ENCODE measurements at regions not wholly inside any gene's neighbourhood (a gene's known extent, or its start where the extent isn't known, plus 50 kb on each side); places are given as distances from the start of the nearest gene placed in this dataset.

DNA sequence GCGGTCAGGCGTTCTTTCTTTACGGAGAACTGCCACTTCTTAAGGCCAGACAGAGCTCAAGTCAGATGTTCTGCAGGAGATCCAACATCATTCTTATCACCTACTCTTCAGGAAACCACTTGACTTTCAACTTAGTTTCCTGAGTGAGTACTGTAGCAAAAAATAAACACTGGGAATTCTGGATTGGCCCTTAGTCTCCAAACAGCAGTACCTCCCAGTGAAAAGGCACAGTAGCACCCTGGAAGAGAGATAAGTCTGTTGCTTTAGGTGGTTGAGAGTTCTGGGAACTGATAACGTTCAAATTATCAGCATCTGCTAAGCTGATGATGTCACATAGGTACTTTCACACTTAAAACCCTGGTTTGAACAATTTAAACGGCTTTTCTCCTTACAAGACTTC is 971.8 kb upstream of the TENM4 start:
- Mint-ChIP-seq H3K27me3 (ENCODE audit: low read depth) (no peaks in the 10 kb centered on the region), H3K4me3 (no peak overlapping the region), H3K27ac (ENCODE audit: unreplicated experiment) (no peak overlapping the region), H3K36me3 (ENCODE audit: low read depth) (peaks cover 7% of the 10 kb centered on the region), H3K9me3 (peaks cover 11% of the 10 kb centered on the region), H3K4me1 (no peaks in the 10 kb centered on the region)
- DNase-seq (ENCODE audit: low read depth, low spot score), result no peak
- TF ChIP-seq, protein P1, sequence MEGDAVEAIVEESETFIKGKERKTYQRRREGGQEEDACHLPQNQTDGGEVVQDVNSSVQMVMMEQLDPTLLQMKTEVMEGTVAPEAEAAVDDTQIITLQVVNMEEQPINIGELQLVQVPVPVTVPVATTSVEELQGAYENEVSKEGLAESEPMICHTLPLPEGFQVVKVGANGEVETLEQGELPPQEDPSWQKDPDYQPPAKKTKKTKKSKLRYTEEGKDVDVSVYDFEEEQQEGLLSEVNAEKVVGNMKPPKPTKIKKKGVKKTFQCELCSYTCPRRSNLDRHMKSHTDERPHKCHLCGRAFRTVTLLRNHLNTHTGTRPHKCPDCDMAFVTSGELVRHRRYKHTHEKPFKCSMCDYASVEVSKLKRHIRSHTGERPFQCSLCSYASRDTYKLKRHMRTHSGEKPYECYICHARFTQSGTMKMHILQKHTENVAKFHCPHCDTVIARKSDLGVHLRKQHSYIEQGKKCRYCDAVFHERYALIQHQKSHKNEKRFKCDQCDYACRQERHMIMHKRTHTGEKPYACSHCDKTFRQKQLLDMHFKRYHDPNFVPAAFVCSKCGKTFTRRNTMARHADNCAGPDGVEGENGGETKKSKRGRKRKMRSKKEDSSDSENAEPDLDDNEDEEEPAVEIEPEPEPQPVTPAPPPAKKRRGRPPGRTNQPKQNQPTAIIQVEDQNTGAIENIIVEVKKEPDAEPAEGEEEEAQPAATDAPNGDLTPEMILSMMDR (conservative IDR thresholded peaks at IDR 0.05), result no peak

DNA sequence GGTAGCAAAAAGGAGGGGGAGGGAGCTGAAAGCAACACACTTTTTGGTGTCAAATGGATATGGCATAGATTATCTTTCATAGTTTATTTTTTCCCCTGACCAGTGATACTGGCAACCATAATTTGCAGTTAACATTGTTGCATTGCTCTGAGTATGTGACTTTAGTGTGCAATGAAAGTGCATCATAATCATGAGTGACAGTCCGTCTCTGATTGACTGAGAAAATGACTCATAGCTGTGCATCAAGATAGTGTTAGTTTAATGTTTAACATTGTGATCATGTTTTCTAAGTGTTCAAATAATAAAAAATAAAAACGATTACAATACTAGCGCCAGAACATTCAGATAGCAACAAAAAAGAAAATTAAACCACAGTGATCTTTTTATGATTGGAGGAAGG is 952.4 kb upstream of the TENM4 start:
- DNase-seq (ENCODE audit: low read depth, low spot score), result no peak
- Mint-ChIP-seq H3K4me1 (no peaks in the 10 kb centered on the region), H3K36me3 (ENCODE audit: low read depth) (no peaks in the 10 kb centered on the region), H3K27me3 (ENCODE audit: low read depth) (no peaks in the 10 kb centered on the region), H3K27ac (ENCODE audit: unreplicated experiment) (no peak overlapping the region), H3K4me3 (no peak overlapping the region), H3K9me3 (no peaks in the 10 kb centered on the region)
- TF ChIP-seq, protein P1 (conservative IDR thresholded peaks at IDR 0.05), result no peak

DNA sequence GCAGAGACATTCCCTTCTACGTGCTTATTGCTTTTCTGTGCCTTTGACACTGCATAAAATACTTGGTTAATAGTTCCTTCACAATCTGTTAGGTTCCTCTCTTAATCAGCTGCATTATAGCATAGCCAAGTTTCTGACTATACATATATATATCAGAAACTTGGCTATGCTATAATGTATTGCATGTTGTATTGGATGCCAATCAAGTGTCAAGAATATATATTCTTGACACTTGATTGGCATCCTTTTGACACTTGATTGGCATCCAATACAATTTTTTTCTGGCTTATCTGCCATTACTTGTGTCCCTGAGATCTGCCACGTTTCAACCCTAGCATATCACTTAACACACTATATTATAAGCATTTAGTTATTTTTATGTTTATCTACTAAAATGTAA is 949.7 kb upstream of the TENM4 start:
- no peaks in the 10 kb centered on the region for H3K9me3 Mint-ChIP-seq
- H3K36me3 Mint-ChIP-seq (ENCODE audit: low read depth), result no peaks in the 10 kb centered on the region
- DNase-seq (ENCODE audit: low read depth, low spot score), result no peak
- no peaks in the 10 kb centered on the region for H3K27me3 Mint-ChIP-seq (ENCODE audit: low read depth)
- no peaks in the 10 kb centered on the region for H3K4me1 Mint-ChIP-seq
- TF ChIP-seq, protein P1 (conservative IDR thresholded peaks at IDR 0.05), result no peak
- no peak overlapping the region for H3K27ac Mint-ChIP-seq (ENCODE audit: unreplicated experiment)
- no peak overlapping the region for H3K4me3 Mint-ChIP-seq

DNA sequence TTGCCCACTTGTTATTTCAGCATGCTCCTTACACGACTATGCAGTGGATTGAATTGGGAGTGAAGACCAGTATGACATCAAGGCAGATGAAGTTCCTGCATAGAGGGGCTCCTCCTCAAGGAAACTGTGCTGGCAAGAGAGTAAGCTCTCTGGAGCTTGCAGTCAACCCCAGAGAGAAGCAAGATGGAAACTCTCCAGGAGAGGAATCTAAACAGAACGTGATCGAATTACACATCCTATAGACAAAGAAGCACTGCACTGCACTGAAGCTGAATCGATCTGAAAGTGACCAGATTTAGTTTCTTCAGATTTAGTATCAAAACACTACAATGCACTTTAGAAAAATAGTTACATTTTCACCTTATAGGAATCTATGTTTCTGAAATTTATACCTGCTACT is 947.7 kb upstream of the TENM4 start:
- Mint-ChIP-seq H3K4me1 (no peaks in the 10 kb centered on the region), H3K4me3 (no peak overlapping the region), H3K27ac (ENCODE audit: unreplicated experiment) (no peak overlapping the region), H3K27me3 (ENCODE audit: low read depth) (no peaks in the 10 kb centered on the region), H3K36me3 (ENCODE audit: low read depth) (no peaks in the 10 kb centered on the region), H3K9me3 (no peaks in the 10 kb centered on the region)
- DNase-seq (ENCODE audit: low read depth, low spot score), result no peak
- TF ChIP-seq, protein P1 (conservative IDR thresholded peaks at IDR 0.05), result no peak

DNA sequence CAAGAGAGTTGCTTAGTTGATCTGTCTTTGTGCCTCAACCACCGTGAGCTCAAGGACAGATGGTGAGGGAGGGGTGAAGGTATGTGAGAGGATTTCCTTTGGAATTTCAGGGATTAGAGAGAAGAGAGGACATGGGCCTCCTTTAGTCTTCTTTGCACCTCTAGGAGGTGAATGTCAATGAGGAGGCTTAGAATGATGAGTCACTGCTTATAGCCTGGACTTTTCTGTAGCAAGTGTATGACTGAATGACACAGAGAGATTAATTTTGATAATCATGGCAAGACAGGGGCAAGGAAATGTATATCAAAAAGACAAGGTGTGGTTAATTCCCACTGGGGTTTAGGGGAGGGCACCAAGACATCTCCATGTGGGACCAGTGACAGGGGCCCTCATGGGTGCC is 947.3 kb upstream of the TENM4 start:
- no peak for DNase-seq (ENCODE audit: low read depth, low spot score)
- no peak overlapping the region for H3K27ac Mint-ChIP-seq (ENCODE audit: unreplicated experiment)
- H3K9me3 Mint-ChIP-seq, result no peaks in the 10 kb centered on the region
- H3K4me1 Mint-ChIP-seq, result no peaks in the 10 kb centered on the region
- TF ChIP-seq, protein P1 (conservative IDR thresholded peaks at IDR 0.05), result no peak
- no peaks in the 10 kb centered on the region for H3K27me3 Mint-ChIP-seq (ENCODE audit: low read depth)
- H3K4me3 Mint-ChIP-seq, result no peak overlapping the region
- no peaks in the 10 kb centered on the region for H3K36me3 Mint-ChIP-seq (ENCODE audit: low read depth)

DNA sequence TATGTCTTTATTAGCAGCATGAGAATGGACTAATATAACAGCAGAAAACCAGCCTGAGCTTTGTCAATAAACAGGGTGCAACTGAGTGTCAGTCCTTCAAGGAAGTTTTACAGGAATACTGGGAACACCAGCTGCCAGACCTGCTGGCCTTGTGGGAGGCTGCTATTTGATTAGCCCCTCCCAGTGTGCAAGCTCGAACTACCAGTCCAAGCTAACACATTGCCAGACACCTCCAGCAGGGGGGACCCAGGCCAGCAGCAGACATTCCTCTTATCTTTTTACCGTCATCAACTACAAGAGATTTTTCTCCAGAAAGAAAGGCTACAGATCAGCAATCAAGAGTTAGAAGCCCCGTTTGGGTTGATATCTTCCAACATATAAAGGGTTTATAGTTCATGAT is 942.8 kb upstream of the TENM4 start:
- Mint-ChIP-seq H3K36me3 (ENCODE audit: low read depth) (no peaks in the 10 kb centered on the region), H3K27me3 (ENCODE audit: low read depth) (no peaks in the 10 kb centered on the region), H3K27ac (ENCODE audit: unreplicated experiment) (no peak overlapping the region), H3K4me1 (no peaks in the 10 kb centered on the region), H3K4me3 (no peak overlapping the region), H3K9me3 (no peaks in the 10 kb centered on the region)
- DNase-seq (ENCODE audit: low read depth, low spot score), result no peak
- TF ChIP-seq, protein P1 (conservative IDR thresholded peaks at IDR 0.05), result no peak

Measured in neural crest cell (in vitro differentiated cells).